HepG2 (cell line): ENCODE measurements at regions not wholly inside any gene's neighbourhood (a gene's known extent, or its start where the extent isn't known, plus 50 kb on each side); places are given as distances from the start of the nearest gene placed in this dataset.

Experiments
- BCL6 ChIP-seq: IDR thresholded peaks from 2 replicates; pipeline ENCODE4 v1.6.1; 2016; ENCODE audit warnings: missing genetic modification reagents, missing compliant biosample characterization
- CREM ChIP-seq, 2 experiments: sonication (generic) in 1 of 2; formaldehyde crosslinking in 1 of 2; IDR thresholded peaks; 2 replicates each; pipeline versions ENCODE4 v1.4.0 to v1.6.1; 2016 to 2020; ENCODE audit warnings: antibody characterized with exemption in 1 of 2, mild to moderate bottlenecking in 1 of 2, missing genetic modification reagents in 1 of 2
- GABPB1 ChIP-seq: IDR thresholded peaks from 2 replicates; pipeline ENCODE4 v1.6.1; 2016; ENCODE audit warnings: mild to moderate bottlenecking, missing genetic modification reagents, moderate library complexity, missing compliant biosample characterization
- IKZF4 ChIP-seq: sonication (generic); formaldehyde crosslinking; IDR thresholded peaks from 2 replicates; pipeline ENCODE4 v1.5.1; 2020; ENCODE audit warnings: borderline replicate concordance, mild to moderate bottlenecking, low read depth, missing genetic modification reagents; ENCODE audit errors: not compliant biosample characterization
- ISL2 ChIP-seq: sonication (generic); formaldehyde crosslinking; IDR thresholded peaks from 2 replicates; pipeline ENCODE4 v1.5.0; 2020; ENCODE audit warnings: missing genetic modification reagents
- LCORL ChIP-seq, 2 experiments: fragments of 450-650 bp in 1 of 2; sonication (generic) in 1 of 2; formaldehyde crosslinking in 1 of 2; IDR thresholded peaks; 2 replicates each; pipeline versions ENCODE4 v1.5.0 to v1.6.1; 2017 to 2020; ENCODE audit warnings: antibody characterized with exemption in 1 of 2, missing genetic modification reagents in 1 of 2
- MAFF ChIP-seq: IDR thresholded peaks from 2 replicates; pipeline ENCODE4 v1.6.1; 2011; ENCODE audit warnings: low read depth, low read length, improper control_type of control experiment
- MIER3 ChIP-seq: IDR thresholded peaks from 2 replicates; pipeline ENCODE4 v1.6.1; 2016; ENCODE audit warnings: missing compliant biosample characterization, borderline replicate concordance
- MTF2 ChIP-seq: sonication (generic); formaldehyde crosslinking; IDR thresholded peaks from 2 replicates; pipeline ENCODE4 v1.5.0; 2020; ENCODE audit warnings: missing genetic modification reagents, borderline replicate concordance
- PAWR ChIP-seq: sonication (generic); formaldehyde crosslinking; IDR thresholded peaks from 2 replicates; pipeline ENCODE4 v1.4.0; 2020; ENCODE audit warnings: missing genetic modification reagents, mild to moderate bottlenecking, borderline replicate concordance
- PPARG ChIP-seq: conservative IDR thresholded peaks from 2 replicates; pipeline ENCODE4 v1.6.1; 2016; ENCODE audit warnings: missing biosample characterization, missing genetic modification reagents
- RBM22 ChIP-seq: fragments of 200-400 bp; formaldehyde crosslinking; optimal IDR thresholded peaks from 2 replicates; pipeline ENCODE3; 2017; ENCODE audit warnings: mild to moderate bottlenecking, low read length, moderate library complexity
- RBM39 ChIP-seq: fragments of 200-400 bp; formaldehyde crosslinking; IDR thresholded peaks from one replicate; pipeline ENCODE4 v1.6.1; 2018; ENCODE audit warnings: antibody characterized with exemption, mild to moderate bottlenecking, low read depth, low read length; ENCODE audit not compliant: poor library complexity, severe bottlenecking
- RXRA ChIP-seq: sonication (generic); formaldehyde crosslinking; IDR thresholded peaks from 2 replicates; pipeline ENCODE4 v1.5.1; 2020; ENCODE audit warnings: missing genetic modification reagents
- RXRB ChIP-seq: IDR thresholded peaks from 2 replicates; pipeline ENCODE4 v1.6.1; 2016; ENCODE audit warnings: borderline replicate concordance, missing genetic modification reagents, missing compliant biosample characterization
- ZFP90 ChIP-seq: sonication (generic); formaldehyde crosslinking; IDR thresholded peaks from 2 replicates; pipeline ENCODE4 v1.8.0; 2022; ENCODE audit warnings: missing genetic modification reagents, mild to moderate bottlenecking, inconsistent platforms, borderline replicate concordance
- ZNF350 ChIP-seq: sonication (generic); formaldehyde crosslinking; IDR thresholded peaks from 2 replicates; pipeline ENCODE4 v1.4.0; 2020; ENCODE audit warnings: mild to moderate bottlenecking, low read depth, missing genetic modification reagents, borderline replicate concordance
- ZNF747 ChIP-seq: sonication (generic); formaldehyde crosslinking; IDR thresholded peaks from 2 replicates; pipeline ENCODE4 v1.8.1; 2023; ENCODE audit warnings: missing genetic modification reagents, mild to moderate bottlenecking, borderline replicate concordance
- ZNF761 ChIP-seq: sonication (generic); formaldehyde crosslinking; conservative IDR thresholded peaks from 2 replicates; pipeline ENCODE4 v1.4.0; 2020; ENCODE audit warnings: mild to moderate bottlenecking, missing genetic modification reagents
- TF ChIP-seq, protein P1 (sequence below): sonication (generic); formaldehyde crosslinking; IDR thresholded peaks from 2 replicates; pipeline ENCODE4 v1.5.0; 2020; ENCODE audit warnings: missing genetic modification reagents
- TF ChIP-seq, protein P2 (sequence below): sonication (generic); formaldehyde crosslinking; IDR thresholded peaks from 2 replicates; pipeline ENCODE4 v1.4.0; 2020; ENCODE audit warnings: missing genetic modification reagents
- TF ChIP-seq, protein P3 (sequence below): sonication (generic); formaldehyde crosslinking; IDR thresholded peaks from 2 replicates; pipeline ENCODE4 v1.4.0; 2020; ENCODE audit warnings: missing genetic modification reagents
- TF ChIP-seq, protein P4 (sequence below): IDR thresholded peaks from 2 replicates; pipeline ENCODE4 v1.6.1; 2016

DNA sequence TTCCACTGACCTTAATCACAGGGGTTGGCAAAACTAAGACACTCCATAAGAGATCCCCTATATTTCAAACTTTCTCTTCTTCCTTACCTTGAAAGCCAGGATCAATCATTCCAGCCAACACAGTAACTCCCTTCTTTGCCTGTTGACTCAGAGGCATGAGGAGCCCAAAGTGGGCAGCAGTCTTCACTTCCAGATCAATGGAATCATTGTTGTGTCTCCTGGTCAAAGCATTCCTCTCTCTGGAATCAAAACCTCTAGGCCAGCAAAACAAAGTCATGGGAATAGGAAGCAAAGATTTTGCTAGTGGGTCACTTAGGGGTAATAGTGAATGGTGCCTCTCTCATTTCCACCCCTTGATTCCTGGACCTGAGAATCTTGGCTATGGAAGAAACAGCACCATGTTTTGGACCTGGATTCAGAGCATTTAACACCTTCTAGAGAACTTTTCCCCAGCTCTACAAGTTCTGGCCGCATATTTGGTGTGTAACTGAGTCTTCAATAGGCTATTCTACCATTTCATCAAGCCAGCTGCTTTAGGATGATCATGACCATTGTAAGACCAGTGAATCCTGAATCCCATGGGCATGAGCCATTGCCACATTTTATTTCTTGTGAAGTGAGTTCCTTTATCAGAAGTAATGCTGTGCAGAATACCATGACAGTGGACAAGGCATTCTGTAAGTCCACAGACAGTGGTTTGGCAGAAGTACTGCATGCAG lies 65.7 kb upstream of the SERPINE2 start (continued):
- no peak for TF ChIP-seq IKZF4 (CRISPR knock-in tag)
- no peak for TF ChIP-seq MTF2 (CRISPR knock-in tag)
- TF ChIP-seq PPARG (CRISPR knock-in tag) = peak; percentile 52
- TF ChIP-seq, protein P1, sequence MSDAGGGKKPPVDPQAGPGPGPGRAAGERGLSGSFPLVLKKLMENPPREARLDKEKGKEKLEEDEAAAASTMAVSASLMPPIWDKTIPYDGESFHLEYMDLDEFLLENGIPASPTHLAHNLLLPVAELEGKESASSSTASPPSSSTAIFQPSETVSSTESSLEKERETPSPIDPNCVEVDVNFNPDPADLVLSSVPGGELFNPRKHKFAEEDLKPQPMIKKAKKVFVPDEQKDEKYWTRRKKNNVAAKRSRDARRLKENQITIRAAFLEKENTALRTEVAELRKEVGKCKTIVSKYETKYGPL = no peak
- TF ChIP-seq BCL6 (CRISPR knock-in tag) = peak; percentile 87
- peak; percentile 81; the same call in 1 of the 2 replicates for TF ChIP-seq RXRB (CRISPR knock-in tag)
- no peak for TF ChIP-seq ZNF747 (CRISPR knock-in tag)
- peak; percentile 62; the same call in 1 of the 2 replicates for TF ChIP-seq RXRA (CRISPR knock-in tag)
- no peak for TF ChIP-seq ZFP90 (CRISPR knock-in tag)
- no peak for TF ChIP-seq LCORL (IDR thresholded peaks at IDR 0.05)
- no peak for TF ChIP-seq LCORL (CRISPR knock-in tag; IDR thresholded peaks at IDR 0.05)
- peak; percentile 72; the same call in 1 of the 2 replicates for TF ChIP-seq ZNF761 (CRISPR knock-in tag)
- TF ChIP-seq MAFF = peak; percentile 20; the same call in 1 of the 2 replicates
- TF ChIP-seq ZNF350 = no peak
- TF ChIP-seq, protein P2, sequence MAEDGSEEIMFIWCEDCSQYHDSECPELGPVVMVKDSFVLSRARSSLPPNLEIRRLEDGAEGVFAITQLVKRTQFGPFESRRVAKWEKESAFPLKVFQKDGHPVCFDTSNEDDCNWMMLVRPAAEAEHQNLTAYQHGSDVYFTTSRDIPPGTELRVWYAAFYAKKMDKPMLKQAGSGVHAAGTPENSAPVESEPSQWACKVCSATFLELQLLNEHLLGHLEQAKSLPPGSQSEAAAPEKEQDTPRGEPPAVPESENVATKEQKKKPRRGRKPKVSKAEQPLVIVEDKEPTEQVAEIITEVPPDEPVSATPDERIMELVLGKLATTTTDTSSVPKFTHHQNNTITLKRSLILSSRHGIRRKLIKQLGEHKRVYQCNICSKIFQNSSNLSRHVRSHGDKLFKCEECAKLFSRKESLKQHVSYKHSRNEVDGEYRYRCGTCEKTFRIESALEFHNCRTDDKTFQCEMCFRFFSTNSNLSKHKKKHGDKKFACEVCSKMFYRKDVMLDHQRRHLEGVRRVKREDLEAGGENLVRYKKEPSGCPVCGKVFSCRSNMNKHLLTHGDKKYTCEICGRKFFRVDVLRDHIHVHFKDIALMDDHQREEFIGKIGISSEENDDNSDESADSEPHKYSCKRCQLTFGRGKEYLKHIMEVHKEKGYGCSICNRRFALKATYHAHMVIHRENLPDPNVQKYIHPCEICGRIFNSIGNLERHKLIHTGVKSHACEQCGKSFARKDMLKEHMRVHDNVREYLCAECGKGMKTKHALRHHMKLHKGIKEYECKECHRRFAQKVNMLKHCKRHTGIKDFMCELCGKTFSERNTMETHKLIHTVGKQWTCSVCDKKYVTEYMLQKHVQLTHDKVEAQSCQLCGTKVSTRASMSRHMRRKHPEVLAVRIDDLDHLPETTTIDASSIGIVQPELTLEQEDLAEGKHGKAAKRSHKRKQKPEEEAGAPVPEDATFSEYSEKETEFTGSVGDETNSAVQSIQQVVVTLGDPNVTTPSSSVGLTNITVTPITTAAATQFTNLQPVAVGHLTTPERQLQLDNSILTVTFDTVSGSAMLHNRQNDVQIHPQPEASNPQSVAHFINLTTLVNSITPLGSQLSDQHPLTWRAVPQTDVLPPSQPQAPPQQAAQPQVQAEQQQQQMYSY = no peak
- TF ChIP-seq GABPB1 (CRISPR knock-in tag) = 0 out of 2 replicates have a peak, but pooled peaks have one; percentile 12
- peak; percentile 77 for TF ChIP-seq ISL2
- TF ChIP-seq CREM (IDR thresholded peaks at IDR 0.05) = peak; percentile 55
- no peak for TF ChIP-seq CREM (CRISPR knock-in tag; IDR thresholded peaks at IDR 0.05)
- no peak for TF ChIP-seq RBM22
- TF ChIP-seq PAWR (CRISPR knock-in tag) = no peak
- no peak for TF ChIP-seq RBM39
- TF ChIP-seq MIER3 (CRISPR knock-in tag) = peak; percentile 36; the same call in 1 of the 2 replicates
- TF ChIP-seq, protein P3, sequence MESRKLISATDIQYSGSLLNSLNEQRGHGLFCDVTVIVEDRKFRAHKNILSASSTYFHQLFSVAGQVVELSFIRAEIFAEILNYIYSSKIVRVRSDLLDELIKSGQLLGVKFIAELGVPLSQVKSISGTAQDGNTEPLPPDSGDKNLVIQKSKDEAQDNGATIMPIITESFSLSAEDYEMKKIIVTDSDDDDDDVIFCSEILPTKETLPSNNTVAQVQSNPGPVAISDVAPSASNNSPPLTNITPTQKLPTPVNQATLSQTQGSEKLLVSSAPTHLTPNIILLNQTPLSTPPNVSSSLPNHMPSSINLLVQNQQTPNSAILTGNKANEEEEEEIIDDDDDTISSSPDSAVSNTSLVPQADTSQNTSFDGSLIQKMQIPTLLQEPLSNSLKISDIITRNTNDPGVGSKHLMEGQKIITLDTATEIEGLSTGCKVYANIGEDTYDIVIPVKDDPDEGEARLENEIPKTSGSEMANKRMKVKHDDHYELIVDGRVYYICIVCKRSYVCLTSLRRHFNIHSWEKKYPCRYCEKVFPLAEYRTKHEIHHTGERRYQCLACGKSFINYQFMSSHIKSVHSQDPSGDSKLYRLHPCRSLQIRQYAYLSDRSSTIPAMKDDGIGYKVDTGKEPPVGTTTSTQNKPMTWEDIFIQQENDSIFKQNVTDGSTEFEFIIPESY (CRISPR knock-in tag) = no peak
- TF ChIP-seq, protein P4, sequence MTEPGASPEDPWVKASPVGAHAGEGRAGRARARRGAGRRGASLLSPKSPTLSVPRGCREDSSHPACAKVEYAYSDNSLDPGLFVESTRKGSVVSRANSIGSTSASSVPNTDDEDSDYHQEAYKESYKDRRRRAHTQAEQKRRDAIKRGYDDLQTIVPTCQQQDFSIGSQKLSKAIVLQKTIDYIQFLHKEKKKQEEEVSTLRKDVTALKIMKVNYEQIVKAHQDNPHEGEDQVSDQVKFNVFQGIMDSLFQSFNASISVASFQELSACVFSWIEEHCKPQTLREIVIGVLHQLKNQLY (CRISPR knock-in tag) = 0 out of 2 replicates have a peak, but pooled peaks have one; percentile 72
